ENCODE measurements at regions not wholly inside any gene's neighbourhood (a gene's known extent, or its start where the extent isn't known, plus 50 kb on each side); places are given as distances from the start of the nearest gene placed in this dataset.
A peak's percentile ranks its signal among the peaks of the same experiment; 100 is the strongest.
"Not testable (repeated sequence)": the region's sequence is repeated elsewhere in the genome, so short reads cannot be mapped to it uniquely, and the experiment has no call there.

DNA sequence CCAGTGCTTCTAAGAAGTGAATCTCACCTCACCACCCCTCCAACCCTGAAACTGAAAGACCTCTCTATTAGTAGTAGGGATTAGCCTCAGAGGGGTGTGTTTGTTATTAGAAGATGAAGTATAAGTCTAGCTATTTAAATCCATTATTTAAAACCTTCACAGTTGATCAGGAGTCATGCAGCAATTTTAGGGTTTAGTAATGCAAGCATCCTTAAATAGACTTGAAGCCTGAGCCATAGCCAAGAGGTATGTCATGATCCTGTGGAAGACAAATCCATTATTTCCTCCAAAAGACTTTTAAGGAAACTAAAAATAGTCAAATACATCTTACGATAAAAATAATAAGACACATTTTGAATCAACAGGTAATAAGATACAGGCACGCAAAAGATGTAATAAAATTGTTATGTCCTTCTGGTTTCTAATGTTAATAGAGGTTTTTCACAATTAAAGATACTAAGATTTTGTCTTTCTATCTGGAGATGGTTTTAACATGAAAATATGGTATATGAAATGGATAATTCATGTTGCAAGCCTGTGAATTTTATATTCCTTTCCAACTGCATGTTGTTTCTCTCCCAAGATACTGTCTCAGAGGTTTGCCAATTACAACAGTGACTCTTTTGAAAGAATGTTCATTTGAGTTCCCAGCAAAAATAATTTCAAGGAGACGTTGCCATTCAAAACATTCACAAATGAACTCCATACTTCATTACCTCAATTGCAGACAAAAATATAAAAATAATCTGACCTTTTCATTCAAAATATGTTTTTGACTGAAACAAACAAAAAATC, 68.0 kb downstream of the LUZP4 start:
- no peak for DNase-seq

DNA sequence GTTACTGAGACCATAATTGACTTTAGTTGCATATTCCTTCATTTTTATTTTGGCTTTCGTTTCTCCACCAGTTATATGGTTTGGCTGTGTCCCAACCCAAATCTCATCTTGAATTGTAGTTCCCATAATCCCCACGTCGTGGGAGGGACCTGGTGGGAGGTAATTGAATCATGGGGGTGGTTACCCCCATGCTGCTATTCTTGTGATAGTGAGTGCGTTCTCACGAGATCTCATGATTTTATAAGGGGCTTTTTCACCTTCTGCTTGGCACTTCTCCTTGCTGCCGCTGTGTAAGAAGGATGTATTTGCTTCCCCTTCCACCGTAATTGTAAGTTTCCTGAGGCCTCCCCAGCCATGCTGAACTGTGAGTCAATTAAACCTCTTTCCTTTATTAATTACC, 70.0 kb downstream of the LUZP4 start:
- not testable (repeated sequence) for DNase-seq

DNA sequence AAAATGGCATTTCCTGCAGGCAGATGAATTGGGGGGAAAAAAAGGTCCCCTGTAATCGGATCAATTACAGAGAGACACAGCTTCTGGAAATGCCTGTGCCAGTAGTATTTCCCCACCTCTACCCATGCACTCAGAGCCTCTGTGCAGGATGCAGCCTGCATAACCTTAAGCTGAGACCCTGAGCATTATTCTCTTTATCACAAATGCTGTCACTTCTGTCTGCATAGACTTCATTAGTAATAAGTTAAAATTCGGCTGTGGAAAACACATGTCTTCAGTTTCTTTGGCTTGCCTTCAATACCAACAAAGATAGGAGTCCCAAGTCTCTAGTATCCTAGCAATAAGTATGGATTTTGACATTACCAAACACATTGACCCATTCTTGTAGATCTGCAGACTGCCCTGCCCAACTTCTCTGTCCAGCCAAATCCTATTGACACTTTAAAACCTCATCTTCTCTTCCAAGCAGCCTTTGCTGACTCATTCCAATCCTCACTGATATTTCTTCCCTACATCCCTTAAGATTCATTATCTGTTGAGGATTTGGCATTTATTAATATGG, 70.8 kb downstream of the LUZP4 start:
- DNase-seq = no peak

DNA sequence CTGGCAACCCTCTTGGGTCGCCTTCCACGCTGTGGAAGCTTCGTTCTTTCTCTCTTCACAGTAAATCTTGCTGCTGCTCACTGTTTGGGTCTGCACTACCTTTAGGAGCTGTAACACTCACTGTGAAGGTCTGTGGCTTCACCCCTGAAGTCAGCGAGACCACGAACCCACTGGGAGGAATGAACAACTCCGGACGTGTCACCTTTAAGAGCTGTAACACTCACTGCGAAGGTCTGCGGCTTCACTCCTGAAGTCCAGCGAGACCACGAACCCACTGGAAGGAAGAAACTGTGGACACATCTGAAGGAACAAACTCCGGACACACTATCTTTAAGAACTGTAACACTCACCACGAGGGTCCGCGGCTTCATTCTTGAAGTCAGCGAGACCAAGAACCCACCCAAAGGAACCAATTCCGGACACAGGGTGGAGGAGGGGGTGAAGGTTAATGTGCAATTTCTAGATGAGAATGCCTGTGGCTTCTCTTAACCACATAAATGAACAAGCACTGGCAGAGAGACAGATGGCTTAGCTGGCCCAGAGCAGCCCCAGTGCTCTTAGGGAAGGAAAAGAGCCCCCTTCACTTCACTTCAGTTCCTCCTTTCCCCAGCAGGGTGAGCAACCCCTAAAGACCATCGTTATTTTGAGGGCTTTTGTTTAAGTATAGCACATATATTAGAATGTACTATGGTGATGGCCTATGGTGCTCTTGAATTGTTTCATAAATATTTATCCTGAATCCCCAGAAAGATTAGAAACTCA, 73.0 kb downstream of the LUZP4 start:
- no peak for DNase-seq

DNA sequence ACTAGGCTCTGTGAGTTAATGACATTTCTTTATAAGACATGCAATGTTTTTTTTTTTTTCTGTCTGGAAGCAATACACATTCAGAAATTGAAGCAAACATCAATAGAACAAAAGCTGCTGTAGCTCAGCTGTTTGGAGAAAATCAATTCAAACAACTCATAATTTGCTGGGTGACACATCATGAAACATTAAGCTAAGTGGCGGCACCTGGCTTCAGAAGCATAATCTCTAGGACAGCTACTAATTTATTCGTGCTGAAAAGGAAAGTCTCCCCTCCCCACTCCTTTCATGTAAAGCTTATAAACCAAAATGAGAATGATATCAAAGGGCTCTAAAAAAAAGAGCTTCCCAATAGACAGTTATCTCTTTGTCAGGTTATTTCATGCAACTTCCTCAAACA, 73.9 kb downstream of the LUZP4 start:
- DNase-seq = no peak

DNA sequence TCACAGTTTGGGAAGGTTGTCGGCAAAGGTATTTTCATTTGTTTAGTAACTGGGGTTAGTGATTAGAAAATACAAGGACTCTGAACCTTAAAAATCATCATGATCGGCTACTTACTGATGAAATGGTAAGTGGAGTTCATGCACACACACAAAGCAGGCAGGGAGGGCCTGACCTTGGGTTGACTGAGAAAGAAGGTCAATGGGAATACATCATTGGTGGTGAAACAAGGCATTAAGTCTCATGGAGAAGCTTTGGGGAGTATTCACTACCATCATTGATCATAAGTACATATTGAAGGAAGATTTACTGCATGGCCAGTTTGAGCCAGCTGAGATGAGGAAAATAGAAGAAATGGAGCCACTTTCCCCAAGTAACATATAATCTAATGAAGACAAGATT, 74.4 kb downstream of the LUZP4 start:
- DNase-seq = no peak

DNA sequence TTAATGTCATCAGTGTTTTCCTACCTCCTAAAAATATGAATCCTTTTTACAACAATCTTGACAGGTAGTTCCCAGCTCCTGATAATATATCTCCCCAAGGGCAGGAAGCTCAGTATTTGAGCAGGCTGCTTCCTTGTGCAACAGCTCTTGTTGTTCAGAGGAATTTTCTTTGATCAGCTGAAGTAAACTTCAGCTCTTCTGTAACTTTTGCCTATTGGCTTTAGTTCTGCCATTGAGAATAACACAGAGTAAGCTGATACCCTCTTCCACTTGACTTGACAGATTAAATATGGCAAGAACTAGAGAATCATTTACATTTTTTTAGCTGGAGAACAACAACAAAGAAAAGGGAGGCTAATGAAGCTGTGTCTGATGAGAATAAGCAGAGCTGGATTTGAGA, 75.2 kb downstream of the LUZP4 start:
- no peak for DNase-seq

DNA sequence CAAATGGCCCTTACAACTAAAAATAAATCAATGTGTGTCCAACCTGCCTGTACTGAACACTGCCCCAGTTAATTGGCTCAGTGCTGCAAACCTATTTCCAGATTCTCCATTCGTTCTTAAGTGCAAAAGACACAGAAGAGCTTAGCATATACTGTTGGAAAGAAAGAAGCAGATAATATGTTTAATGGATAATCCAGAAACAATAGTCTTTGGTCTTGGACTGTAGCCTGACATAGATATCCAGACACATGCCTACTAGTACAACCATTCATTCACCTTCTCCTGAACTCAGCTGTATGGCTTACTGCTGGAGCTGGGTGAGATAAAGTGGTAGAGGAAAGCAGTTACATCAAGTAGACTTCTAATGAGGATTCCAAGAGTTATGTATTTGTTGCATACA, 77.0 kb downstream of the LUZP4 start:
- DNase-seq = no peak

DNA sequence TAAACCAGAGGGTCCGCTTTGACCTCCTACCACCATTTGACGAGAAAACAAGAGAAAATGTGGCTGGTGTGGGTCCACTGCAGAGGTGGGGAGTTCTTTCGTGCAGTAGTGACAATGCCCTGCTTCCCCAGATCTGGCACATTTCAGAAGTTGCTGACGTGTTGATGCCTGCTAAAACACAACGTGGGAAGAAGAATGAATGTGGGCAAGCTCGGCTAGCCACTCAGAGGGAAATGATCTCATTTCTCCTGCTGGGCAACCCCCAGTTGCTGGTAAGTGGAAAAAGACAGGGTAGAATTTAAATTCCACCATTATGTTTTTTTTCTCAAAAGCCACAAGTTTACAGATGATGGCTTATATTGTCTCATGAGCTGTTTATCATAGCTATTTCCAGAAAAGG, 77.9 kb downstream of the LUZP4 start:
- DNase-seq = peak in 3 of 51 donors; percentile 0 to 3 (median 0)

DNA sequence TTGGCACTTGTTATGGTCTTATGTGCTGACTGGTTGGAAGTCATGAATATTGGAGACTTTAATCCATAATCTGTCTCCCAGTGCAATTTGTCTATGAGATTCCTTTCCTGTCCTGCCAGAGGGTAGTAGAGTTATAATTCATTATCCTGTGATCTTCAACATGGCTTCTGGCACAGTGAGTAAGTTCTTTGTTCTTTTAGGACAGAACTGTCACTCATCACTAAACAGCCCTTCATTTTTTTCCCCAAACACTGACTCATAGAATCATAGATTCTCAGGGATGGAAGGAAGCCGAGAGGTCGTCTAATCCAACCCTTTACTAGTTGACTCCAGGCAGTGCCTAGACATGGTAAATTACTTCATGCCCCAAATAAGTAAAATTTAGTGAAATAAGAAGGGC, 78.4 kb downstream of the LUZP4 start:
- peak in 1 of 51 donors; percentile 37 for DNase-seq

DNA sequence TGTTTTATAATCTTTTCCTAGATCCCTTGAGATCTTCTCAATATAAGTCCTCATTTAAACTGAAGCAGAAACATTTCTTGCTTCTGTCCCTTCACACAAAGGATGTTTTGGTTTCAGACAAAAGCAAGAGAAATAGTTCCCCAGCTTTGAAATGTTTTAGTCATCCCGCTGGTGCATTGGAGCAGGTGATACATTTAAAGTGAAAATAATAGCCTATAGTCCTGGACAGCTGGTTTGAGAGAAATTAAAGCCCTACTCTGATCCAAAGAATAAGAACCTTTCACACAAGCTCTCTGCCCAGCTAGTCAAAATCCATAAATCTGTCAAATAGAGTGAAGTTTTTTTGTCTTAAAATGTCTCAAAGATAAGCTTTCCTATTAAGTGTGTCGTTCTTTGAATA, 79.4 kb downstream of the LUZP4 start:
- no peak for DNase-seq

DNA sequence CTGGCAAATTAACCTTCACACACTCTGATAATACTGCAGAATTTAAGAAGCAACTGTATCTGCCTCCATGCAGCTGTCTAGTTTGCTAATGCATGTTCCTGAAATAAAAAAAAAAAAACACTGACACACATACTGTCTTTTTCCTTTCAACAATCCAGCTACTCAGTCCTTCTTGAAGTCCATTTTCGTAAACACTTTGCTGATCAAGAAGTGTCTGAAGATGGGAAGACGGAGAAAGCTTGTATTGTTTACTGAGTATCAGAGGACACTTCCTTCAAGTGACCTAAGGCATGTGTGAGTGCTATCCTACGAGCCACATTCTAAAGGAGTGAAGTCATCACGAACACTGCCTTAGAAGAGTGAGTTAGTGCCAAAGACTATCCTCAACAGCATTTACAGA, 82.6 kb downstream of the LUZP4 start:
- DNase-seq = no peak

DNA sequence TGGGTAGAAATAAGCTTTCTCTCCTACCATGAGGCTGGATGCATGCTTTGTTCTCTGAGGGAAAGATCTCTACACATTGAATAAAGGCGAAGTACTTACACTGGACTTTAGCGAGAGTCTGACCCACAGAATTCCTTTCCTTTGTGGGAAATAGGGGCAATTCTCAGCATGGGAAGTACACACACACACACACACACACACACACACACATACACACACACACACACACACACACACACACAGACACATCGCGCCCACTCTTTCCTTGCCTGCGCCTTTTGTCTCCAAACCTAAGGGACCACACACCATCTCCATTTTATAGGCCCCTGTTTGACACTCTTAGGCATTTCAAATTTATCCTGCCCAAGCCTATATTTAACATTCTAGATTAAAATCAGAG, 83.8 kb downstream of the LUZP4 start:
- no peak for DNase-seq

DNA sequence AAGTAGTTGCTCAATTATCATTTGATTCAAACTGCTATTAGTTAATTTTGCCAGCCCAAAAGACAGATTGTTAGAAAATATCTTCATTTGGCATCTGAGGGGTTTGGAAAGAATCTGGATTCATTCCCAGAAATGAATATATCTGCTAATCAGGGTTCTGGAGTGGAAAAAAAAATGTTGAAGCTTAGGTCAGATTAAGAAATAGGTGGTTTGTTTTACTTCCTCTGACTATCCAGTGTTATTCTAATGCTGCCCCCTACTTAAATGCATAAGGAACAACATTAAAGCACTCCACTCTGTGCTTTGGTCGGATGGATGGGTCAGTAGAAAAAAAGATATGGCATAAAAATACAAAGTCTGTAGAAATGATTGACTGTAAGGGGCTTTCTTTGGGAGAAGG, 89.0 kb downstream of the LUZP4 start:
- no peak for DNase-seq

DNA sequence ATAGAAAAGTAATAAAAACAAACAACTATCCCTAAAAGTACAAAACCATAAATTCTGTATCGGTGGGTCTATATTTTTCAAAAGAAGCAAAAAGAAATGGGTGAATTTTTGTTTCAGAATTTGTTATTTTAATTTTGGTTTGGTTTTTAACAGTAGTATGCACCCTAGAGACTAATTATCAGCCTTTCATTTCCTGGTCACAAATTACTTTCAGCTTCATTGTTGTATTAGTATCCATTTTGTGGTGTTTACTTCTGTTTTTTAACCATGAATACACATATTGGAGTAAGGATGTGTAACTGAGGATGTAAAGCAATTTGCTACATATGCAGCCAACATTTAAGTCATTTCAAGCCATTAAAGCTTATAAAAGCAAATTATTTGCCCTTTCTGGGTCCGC, 97.8 kb downstream of the LUZP4 start:
- no peak for DNase-seq

DNA sequence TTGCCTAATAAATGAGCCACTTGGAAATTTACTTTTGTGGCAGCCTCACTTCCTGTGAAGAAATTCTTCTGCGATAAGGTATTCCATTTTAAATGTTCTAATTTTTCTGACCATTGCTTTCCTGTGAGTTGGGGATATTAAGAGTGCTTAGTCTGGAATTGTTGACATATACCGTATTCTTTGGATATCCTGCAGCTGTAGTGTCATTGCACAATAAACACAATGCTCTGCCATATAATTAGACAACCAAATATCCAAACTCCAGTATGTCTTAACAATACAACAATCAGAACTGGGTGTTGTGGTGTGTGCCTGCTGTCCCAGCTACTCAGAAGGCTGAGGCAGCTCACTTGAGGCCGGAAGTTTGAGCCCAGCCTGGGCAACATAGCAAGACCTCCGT, 99.4 kb downstream of the LUZP4 start:
- no peak for DNase-seq

DNA sequence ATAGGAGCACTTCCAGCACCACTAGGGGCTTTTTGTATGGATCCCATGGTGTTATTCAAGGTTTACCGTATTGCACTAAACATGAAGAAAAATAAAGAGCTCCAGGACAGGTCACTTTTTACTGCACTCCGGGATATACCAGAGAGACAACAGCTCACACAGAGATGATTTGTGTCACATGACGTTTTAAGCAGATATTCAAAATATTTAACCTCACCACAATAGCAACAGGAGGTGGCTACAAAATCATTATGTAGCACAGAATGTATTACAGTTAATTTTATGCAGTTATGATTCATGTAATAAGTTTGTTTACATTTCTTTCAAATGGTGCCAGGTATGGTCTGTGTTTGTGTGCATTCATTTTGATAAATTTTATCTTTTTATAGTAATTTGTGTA, 100.6 kb downstream of the LUZP4 start:
- no peak for DNase-seq

DNA sequence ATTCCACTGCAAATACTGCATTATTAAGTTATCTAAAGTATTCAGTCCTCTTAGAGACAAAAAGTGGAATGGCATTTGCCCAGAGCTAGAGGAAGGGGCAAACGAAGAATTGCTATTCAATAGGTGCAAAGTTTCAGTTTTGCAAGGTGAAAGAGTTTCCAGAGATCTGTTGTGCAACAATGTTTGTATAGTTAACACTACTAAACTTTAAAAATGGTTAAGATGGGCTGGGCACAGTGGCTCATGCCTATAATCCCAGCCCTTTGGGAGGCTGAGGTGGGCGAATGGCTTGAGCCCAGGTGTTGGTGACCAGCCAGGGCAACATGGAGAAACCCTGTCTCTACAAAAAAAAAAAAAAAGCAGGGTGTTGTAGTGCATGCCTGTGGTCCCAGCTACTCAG, 102.5 kb downstream of the LUZP4 start:
- no peak for DNase-seq

DNA sequence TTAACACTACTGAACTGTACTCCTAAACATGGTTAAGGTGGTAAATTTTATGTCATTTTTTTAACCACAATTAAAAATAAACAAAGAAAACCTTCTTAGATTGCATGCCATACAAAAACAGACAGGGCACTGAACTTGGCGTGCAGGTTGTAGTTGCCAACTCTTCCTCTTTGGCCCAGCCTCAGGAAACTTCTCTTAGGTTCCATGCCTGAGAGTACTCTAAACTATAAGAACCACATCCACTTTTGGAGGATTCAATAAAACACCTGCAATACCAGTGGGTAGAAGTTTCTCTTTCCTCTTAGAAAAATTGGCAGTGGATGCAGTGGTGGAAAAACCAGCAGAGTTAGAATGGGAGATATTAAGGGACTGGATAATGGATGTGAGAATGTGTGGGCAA, 103.4 kb downstream of the LUZP4 start:
- DNase-seq = no peak

DNA sequence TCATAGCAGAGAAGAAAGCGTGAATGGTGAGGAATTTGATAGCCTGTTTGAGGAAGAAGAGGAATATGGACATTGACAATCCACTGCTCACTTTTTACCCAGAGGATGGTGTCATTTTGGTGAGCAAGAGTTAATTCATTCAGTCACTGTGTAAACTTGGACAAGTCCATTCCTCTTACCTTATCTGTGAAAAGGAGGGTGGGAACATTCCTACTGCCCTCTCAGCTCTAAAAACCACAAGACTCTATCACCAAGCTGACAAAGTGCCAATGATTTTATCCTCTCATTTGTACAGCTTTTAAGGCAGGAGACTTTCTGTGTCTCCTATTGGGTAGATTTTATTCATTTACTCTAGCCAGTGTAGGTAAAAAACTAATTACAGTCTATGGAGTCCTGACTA, 103.8 kb downstream of the LUZP4 start:
- no peak for DNase-seq

DNA sequence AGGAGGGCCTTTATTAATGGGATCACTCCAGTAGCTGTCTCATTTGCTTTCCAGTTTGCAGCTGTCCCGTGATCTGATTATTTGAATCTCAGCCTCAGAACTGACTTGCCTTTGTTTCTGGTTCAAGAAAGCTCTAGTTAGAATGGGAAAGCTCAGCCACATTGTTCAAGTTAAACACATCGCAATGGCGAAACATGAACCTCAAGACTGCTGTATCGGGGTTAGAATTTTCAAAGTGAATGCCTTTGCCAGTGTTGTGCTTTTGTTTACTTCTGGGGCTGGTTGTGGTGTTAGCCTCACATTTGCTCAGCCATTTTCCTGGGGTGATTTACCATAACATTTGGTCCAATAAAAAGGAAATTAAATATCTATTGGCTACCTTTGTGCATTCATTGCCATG, 105.3 kb downstream of the LUZP4 start:
- DNase-seq = peak in 1 of 51 donors; percentile 24

DNA sequence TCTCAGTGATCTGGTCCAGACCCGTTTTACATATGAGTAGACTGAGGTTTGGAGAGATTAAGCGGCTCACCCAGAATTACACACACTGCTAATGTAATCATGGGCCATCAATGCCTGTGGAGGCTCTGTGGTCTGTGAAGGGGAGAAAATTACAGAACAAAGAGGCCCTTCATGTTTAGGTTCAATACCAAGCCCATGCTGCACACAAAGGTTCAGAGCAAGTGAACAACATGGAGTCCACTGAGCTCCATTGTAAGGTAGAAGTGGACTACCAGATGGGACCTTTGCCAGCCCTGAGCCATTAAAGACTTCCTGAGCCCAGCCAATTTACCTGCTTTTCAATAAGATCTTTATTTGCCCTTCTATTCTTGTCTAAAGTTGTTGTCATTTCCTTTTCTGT, 109.8 kb downstream of the LUZP4 start:
- no peak for DNase-seq

DNA sequence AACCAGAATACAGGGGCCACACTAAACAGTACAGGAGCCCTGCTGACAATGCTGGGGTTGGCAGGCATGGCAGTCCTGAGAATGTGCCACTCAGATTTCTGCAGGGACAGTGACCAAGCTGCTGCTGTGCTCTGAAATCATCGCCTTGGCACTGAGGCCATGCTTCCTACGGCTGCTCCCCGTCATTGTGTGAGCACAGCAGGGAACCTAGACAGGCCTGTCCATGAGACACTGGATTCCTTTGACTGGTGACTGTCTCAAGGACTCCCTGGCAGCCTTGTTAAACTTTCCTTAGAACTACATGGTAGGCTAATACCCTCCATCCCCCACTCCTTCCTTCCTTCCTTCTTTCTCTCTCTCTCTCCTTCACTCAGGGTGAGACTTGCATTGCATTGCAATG, 111.4 kb downstream of the LUZP4 start:
- peak in 14 of 51 donors; percentile 0 to 2 (median 0) for DNase-seq
